HG03439 (cell line): ENCODE measurements at regions not wholly inside any gene's neighbourhood (a gene's known extent, or its start where the extent isn't known, plus 50 kb on each side); places are given as distances from the start of the nearest gene placed in this dataset.

Source experiments
- ATAC-seq: cut with Tn5 transposase; IDR thresholded peaks from one replicate; pipeline ENCODE4 v1.9.1; 2021; ENCODE audit warnings: mild to moderate bottlenecking, moderate library complexity; ENCODE audit not compliant: unreplicated experiment

DNA sequence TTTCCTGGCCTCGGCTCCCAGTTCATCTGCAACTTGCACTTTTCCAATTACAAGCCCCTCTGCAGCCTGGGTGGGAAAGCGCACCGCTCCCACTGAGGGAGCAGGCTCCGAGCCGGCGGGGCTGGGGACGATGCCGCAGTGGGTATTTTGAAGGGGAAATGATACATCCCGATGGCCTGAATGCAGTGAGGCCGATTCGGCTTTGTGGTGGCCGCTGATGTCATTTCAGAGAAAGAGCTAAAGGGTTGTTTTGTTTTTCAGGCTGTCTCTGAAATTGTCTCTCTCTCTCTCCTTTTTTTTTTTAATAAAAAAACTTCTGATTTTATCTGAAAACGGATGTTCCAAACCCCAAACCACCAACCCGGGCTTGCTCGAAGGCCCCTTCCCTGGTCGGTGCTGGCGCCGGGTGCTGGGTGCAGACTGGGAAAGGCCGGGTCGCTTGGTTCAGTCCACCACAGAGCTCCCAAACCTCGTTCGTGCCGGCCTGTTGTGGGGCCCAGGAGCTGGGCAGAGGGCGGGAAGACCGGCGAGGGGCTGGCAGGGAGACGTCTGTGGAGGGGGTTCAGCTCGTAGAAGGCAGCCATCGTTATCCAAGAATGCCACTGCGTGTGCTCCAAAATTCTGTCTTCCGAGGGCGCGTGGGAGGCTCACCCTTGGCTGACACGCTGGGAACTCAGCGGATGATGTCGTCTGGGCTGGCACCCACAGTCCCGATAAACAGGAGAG lies 102.8 kb downstream of the FOXL1 start:
- ATAC-seq: no peak

DNA sequence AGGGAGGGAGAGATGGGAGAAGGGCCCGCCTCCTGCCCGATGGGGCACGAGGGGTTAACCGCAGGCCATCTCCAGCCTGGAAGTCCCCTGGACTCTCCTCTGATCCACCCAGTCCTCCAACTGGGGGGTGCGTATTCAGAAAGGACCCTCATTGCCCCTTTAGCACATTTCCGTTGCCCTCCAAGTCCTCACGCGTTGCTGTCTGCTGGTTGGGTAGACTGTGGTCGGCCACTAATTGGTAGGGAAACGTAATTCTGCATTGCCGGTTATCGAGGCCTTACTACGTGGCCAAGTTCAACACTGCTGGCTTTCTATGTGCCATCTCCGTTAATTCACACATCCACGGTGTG lies 103.4 kb downstream of the FOXL1 start:
- no peak for ATAC-seq

DNA sequence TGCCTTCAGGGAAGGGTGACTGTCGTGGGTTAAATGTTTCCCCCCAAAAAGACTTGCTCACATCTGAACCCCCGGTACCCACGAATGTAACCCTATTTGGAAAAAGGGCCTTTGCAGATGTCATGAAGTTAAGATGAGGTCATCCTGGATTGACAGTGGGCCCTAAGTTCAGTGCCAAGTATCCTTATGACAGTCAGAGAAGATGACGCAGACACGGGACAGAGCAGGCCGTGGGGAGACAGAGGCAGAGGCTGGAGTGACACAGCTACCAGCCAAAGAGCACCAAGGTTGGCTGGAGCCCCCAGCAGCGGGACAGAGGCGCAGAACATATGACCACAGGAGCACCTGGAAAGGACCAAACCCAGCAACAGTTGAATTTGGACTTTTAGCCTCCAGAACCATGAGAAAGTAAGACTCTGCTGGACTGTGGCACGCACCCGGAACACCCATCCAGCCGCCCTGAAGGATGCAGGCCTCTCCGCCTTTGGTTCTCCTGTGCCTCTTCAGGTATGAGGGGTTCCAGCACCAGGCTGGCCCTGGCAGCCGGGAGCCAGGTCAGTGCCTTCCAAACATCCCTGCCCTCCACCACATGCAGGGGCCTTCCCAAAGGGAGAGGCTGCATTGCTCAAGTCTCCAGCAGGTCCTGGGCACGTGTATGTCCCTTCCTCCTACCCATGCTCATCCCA lies 104.0 kb downstream of the FOXL1 start:
- no peak for ATAC-seq

DNA sequence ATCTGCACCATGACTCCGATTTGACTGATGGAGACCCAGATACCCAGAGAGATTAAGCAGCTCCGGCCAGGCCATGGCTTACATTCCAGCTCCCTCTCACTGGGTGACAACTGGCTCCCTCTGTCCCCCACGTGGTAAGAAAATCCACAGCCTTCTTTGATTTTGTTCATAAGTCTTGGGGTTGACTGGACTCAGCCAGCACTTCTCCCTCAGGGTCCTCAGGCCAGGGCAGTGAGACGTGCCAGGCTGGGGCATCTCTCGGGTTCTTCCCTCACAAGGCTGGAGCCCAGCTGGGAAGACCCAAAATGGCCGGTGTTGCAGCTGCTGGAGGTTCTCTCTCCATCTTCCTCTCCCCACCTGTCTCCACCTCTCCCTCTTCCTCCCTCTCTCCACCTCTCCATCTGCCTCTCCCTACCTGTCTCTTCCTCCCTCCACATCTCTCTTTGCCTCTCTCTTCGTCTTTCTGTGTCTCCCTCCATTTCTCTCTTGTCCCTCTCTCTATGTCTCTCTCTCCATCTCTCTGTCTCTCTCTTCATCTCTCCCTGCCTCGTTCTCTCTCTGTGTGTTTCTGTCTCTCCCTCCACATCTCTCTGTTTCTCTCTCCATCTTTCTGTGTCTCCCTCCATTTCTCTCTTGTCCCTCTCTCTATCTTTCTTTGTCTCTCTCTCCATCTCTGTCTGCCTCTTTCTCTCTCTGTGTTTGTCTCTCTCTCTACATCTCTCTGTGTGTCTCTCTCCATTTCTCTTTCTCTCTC lies 105.3 kb downstream of the FOXL1 start:
- ATAC-seq: no peak

DNA sequence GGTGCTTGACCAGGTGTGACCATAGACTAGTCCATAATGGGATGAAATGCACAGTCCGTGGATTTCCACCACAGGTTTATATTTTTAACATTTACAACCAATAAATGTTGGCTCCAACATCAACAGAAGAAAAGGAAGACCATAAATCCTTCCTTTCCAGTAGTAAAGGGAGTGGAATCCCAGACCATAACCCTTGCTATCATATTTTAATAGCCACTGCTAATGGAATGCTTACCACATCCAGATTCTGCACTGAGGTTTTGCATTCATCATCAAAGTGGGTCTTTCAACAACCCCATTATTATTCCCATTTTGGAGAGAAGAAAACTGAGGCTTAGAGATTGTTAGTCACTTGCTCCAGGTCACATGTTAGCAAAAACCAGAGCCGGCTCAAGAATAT lies 106.7 kb downstream of the FOXL1 start:
- no peak for ATAC-seq

DNA sequence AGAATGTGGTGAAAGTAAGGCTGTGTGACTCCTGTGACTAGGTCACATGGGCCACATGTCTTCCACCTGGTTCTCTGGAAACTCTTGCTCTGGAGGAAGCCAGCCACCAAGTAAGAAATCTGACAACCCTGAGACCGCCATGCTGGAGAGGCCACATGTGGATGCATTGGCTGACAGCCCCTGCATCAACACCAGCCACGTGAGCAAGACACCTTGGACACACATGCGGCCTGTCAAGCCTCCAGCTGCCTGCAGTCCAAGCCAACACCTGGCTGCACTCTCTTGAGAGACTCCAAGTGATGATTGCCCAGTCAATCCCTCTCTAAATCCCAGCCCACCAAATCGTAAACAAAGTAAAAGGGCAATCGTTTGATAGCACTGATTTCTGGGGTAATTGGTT lies 112.6 kb downstream of the FOXL1 start:
- no peak for ATAC-seq

DNA sequence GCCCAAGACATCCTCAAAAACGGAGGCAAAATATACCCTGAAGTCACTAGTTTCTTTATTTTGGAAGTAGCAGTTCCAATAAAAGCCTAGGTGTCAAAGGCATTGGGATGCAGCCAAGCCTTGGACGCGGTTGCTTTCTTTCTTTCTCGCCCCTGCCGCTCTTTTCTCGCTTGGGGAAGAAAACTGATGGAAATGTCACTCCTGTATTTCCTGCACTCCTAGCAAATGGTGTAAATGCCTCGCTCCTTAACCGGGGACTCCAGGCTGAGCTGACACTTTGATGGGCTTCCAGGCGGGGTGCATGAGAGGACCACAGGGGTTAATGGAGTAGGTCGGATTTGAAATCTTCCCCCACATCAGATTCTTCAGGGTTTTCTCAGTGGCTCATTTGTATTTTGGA lies 114.1 kb downstream of the FOXL1 start:
- ATAC-seq: no peak

DNA sequence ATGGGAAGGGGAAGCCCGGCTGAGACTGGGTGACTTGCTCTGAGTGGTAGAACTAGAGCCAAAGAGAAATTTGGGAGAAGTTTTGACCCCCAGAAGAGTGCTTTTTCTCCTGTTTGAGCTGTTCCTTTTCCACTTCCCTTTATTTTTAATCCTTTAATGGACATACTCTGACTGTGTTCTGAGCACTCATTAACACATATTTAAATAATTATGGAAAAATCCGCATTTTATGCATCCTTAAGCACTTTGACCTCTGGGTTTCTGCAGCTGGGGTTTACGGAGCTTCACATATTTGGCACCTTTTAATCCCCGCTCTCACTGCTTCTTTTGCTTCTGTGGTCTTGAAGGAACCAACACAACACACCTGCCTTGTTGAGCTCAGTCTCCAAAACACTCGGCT lies 114.7 kb downstream of the FOXL1 start:
- no peak for ATAC-seq

DNA sequence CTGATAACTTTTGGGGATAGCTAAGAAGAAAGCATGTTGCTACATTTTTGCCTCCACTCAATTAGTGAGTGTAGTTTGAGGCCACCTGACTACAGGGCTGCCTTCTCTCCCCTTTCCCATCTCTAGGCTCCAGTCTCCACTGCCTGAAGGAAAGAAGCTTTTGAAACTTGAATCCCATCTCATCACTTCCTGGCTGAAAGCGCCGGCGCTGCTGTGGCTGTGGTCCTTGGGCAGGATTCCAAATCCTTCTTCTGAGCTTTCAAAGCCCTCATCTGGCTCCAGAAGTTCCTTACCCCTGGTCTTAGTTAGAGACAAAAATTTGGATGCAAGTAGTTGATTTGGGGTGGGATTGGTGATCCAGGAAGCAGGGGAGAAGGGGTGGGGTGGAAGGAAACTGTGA lies 119.4 kb downstream of the FOXL1 start:
- ATAC-seq: no peak

DNA sequence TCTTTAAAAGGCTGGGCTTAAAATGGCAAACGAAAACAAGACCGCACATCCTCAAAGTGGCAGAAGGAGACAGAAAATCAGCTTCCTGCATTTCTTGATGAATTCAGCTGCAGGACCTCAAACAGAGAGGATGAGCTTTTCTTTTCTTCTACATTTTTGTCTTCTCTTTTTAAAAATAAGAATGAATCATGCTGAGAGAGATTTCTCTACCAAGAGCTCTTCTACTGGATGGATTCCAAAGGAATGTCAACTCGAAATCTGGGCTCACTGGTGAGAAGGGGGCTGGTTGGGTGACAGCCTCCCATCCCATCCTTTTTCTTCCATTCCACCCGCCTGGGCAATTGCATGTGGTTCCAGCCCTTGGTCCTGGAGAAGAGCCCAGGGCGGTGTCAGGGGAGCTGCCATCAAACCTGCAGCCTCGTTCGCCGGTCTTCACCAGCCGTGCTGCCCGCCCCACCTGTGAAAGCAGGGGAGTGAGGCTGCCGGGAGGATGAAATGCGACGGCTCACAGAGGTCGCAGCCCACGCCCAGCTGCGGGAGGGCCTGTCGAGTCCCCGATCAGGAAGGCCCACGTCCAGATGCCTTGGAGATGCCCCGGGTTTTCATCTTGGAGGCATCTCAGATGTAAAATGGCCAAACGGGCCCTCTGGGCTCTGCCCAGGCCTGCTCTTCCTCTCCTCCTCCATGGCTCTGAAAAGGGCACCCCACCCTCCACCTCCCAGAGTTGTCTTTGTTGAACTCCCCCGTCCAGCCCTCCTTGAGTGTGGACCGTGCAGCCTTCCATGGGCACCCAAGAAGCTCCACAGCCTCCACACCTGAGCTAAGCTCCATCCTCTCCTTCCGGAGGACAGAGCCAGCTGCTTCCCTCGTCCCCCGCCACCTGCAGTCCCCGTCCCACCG lies 121.9 kb downstream of the FOXL1 start:
- ATAC-seq: no peak

DNA sequence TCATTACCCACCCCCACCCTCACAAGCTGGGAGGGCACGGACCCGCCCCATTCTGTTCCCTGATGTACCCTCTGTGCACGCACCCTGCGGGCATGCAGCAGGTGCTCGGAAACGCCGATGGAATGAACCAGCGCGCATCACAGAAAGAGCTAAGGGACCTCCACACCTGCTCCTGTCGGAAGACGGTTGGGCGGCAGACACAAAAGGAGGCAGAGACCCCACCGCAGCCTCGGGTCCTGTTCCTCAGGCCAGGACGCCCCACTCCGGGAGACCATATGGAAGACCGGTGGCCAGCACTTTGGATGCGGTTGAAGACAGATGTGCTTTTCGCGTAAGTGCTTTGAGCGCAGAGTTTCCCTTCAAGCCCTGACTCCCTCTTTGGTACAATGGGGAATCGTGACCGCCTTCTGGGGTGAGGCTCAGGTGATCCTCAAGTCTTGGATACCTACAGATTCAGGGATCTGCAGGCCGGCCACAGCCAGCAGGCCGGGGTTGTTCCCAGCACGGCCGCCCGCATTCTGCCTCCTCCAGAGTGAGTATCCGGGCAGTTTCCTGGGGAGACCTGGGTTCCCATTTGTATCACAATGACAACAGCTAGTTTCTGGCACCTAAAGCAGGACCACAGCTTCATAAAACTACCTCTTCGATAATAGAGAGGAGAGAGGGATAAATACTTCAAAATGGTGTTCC lies 123.1 kb downstream of the FOXL1 start:
- no peak for ATAC-seq

DNA sequence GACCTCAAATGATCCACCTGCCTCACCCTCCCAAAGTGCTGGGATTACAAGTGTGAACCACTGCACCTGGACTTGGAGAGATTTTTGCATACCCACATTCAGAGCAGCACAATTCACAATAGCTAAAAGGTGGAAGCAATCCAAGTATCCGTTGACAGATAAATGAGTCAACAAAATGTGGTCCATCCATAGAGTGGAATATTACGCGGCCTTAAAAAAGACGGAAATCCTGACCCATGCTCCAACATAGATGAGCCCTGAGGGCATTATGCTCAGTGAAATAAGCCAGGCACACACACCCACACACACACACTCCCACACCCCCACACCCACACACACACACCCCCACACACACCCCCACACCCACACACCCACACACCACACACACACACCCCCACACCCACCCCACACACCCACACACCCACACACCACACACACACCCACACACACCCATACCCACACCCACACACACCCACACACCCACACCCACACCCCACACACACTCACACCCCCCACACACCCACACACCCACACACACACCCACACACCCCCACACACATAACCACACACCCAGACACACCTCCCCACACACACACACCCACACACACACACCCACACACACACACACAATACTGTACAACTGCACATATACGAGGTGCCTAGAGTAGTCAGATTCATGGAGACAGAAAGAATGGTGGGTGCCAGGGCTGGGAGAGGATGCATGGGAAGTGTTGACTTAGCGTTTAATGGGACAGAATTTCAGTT lies 124.7 kb downstream of the FOXL1 start:
- ATAC-seq: no peak

DNA sequence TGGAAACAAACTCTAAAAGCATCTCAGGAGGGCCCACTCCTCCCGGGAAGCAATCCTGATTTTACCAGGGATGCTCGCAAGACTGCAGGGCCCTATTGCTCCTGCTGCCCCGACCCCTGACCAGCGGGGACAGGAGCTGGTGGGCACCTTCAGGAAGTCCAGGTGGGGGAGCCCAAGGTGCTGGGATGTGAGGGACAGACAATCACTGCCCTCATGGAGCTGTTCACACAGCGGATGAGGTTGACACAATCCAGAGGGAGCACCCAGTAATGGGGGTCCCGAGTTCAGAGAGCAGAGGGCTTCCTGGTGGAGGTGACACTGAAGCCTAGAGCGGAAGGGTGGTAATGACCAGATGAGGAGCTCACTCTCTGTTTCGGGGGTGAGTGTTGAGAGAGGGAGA lies 126.2 kb downstream of the FOXL1 start:
- no peak for ATAC-seq

DNA sequence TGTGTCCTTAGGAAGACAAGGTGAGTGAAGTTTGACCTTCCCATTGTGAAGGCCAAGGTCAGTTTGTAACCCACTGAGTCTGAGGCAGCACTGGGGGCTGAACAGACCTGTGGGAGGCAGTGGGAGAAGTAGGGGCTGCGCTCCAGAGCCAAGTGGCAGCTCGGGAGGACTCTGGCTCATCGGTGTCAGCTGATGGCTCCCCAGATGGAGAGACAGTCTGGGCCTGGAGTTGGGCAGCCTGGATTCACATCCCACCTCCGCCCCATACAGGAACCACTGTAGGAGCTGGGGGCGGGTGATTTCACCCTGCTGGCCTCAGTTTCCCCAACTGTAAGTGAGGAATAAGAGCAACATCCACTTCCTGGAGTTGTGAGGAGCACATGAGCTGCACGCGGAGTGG lies 128.4 kb downstream of the FOXL1 start:
- ATAC-seq: no peak

DNA sequence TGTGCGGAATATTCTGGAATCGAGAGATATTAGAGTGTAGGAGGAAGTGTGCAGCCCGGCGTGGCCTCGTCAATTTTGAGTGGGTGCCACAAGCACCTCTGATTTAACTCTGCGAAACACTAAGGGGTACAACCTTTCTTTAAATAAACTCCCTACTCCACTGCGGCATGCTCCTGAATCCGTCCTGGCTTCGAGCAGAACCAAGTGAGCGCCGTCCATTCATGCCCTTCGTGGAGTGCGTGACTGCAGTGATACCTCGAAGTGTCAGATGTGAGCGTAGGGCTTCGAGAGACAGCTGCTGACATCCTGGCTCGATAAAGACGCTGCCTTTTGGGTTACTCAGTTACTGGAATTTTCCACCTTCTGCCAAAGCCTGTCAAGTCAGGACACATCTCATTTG lies 128.8 kb downstream of the FOXL1 start:
- no peak for ATAC-seq

DNA sequence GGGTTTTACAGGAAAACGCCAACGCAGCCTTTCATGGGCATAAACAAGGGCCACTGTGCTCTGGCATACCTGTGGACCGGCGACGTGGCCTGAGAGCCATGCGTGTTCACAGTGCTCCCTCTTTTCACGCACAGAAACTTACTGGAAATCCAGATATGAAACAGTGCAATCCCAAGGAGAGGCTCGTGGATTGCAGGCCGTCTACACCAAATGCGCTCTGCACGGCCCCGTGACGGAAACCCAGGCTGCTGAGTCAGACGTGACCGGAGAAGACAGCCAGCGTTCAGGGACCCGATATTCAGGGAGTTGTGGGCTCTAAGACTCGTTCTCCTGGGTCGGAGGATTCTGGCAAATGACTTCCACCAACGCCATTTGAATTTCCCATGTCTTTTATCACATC lies 129.2 kb downstream of the FOXL1 start:
- ATAC-seq: no peak

DNA sequence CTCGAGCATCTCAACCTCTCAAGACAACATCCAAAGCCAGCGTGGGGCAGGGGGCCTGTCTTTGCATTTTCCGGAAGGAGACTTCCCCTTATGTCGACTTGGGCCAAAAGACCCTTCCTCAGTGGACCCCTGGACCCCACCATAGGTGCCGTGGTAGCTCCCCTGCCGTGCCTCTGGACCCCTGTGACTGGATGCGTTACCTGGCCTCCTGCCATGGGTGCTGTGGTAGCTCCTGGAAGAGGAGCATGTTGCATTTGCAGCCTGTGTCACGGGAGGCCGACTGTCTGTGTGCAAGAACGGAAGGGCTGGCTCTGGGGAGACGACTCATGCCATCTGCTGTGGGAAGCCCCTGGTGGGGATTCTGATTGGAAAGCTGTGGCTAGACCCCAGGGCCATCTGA lies 130.1 kb downstream of the FOXL1 start:
- no peak for ATAC-seq

DNA sequence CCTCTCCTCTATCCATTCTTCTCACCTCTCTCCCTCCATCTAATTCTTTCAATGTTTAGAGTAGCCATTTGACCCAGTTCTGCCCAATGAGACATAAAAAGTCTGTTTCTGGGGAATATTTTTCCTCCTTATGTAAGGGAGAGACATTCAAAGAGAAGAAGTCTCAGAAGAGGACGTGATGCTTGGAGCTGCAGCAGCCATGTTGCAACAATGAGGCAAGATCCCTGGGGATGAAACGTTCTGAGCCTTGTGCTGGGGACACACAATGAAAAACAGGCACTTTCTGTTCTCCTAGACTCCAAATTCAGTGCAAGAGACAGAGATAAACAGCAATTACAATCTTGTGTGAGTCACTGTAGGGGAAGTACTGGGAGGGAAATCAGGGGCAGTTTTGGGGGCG lies 130.8 kb downstream of the FOXL1 start:
- no peak for ATAC-seq

DNA sequence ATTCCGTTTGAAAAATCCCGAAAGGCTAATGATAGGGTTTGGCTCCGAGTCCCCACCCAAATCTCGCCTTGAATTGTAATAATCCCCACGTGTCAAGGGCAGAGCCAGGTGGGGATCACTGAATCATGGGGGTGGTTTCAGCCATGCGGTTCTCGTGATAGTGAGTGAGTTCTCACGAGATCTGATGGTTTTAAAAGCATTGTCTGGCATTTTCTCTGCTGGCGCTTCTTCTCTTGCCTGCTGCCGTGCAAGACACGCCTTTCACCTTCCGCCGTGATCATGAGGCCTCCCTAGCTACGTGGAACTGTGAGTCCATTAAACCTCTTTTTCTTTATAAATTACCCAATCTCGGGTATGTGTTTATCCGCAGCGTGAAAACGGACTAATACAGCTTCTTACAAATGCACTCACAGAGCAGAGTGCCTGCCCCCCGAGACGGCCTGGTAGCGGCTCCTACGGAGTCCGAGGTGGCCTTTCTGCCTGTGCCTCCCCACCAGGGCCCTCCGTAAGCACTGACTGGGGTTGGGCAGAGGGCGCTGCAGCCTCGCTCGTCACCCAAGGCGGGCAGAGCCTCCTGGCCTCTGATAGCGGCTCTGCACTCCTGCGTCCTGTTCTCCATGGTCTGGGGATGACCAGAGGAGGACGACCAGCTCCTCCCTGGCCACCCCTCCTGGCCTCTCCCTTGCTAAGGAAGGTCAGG lies 131.7 kb downstream of the FOXL1 start:
- ATAC-seq: no peak
